Suppressor macrophage treated with lipopolysaccharide for 1 hour (primary cell): ENCODE measurements at regions not wholly inside any gene's neighbourhood (a gene's known extent, or its start where the extent isn't known, plus 50 kb on each side); places are given as distances from the start of the nearest gene placed in this dataset.
"Not testable (repeated sequence)": the region's sequence is repeated elsewhere in the genome, so short reads cannot be mapped to it uniquely, and the experiment has no call there.

Experiments used
- DNase-seq, 3 donors: peaks; one replicate each; pipeline ENCODE4 v3.0.0-alpha.2; 2020 to 2022

DNA sequence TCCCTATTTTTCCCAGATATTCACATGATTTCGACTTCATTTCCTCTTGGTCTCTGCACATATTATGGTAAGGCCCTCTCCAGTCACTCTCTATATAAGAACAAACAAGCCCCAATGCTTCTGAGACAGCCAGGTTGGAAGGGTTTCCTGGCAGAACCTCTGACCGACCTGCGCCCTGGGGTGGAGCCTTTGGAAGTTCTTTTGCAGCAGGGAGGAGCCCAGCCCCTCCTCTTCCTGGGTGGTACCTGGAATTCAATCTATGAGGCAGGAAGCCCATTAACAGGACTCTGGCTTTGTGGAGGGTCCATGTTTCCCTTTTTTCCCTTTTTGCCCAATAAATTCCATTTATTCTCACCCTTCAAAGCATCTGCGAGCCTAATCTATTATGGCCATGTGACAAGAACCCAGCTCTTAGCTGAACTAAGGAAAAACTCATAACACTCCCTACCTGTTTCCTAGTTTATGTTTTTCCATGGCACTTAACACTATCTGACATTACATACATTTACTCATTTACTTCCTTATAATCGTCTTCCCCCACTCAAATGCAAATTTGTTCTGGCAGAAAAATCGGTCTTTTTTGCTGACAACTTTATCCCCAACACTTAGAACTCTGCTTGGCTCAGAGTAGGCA lies 92.5 kb upstream of the FRMD4A start:
- DNase-seq: no peak

DNA sequence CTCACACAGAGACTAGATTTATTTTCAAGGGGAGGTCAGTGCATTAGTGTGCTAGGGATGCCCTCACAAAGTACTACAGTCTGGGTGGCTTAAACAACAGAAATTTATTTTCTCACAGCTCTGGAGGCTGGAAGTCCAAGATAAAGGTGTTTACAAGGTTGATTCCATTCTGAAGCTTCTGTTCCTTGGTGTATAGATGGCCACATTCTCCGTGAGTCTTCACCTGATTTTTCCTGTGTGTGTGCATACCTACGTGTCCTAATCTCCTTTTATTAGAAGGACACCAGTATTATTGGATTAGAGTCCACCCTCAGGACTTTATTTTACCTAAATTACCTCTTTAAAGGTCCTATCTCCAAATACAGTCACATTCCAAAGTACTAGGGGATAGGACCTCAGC lies 91.7 kb upstream of the FRMD4A start:
- DNase-seq: no peak

DNA sequence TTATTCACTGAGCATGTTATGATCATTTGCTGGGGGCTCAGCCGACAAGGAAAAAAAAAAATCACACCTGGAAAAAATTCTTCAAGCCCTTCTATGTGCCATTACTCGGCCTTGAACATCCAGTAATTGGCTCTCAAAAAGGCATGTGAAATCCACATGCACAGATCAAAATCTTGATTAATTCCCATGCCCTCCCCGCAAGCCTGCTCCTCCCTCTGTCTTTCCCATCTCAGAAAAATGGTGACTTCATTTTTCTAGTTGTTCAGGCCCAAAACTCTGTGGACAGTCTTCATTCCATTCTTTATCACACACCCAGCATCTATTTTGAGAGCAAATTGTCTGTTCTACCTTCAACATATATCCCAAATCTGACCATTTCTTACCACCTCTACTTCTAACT lies 91.2 kb upstream of the FRMD4A start:
- no peak for DNase-seq

DNA sequence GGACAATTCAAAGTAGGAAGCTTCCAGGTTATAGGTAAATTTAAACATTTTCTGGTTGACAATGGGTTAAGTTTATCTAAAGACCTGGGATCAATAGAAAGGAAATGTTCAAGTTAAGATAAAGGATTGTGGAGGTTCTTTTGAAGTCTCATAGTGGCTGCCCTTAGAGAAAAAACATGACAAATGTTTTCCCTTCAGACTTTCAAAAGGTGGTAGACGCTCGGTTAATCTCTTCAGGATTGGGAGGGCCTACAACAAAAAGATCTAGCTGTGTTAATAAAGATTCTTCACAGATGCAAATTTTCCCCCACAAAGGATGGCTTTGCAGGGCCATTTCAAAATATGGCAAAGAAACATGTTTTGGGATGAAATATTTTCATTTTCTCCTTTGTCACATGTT lies 86.6 kb upstream of the FRMD4A start:
- DNase-seq: not testable (repeated sequence)

DNA sequence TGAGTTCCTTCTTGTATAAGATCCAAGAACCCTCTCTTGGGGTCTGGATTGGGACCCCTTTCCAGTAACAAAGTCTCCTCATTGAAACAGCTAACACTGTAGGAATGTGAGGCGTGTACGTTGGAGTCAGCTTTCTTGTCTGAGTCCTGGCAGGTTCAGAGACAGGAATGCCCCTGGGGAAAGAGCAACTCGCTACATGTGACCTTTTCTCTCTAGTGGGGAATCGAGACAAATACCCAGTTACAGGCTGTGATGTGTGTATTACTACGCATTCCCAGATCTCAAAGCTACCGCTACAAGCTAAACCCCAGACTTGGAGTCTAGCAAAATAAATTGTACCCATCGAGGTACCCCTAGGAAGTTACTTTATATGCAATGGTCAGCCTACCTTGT lies 85.6 kb upstream of the FRMD4A start:
- no peak for DNase-seq

DNA sequence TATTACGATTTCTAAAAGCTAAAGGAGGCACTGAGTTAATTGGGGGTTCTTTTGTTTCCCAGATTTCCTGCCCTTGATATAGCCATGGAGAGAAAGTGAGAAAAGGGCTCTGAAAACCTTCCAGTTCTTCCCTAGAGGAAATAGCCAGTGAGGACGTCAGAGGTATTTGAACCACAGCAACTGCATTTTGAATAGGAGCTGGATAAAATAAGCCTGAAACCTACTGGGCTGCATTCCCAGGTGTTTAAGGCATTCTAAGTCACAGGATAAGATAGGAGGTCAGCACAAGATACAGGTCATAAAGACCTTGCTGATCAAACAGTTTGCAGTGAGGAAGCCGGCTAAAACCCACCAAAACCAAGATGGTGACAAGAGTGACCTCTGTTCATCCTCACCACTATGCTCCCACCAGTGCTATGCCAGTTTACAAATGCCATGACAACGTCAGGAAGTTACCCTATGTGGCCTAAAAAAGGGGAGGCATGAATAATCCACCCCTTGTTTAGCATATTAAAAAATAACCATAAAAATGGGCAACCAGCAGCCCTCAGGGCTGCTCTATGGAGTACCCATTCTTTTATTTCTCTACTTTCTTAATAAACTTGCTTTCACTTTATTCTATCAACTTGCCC lies 85.1 kb upstream of the FRMD4A start:
- no peak for DNase-seq

DNA sequence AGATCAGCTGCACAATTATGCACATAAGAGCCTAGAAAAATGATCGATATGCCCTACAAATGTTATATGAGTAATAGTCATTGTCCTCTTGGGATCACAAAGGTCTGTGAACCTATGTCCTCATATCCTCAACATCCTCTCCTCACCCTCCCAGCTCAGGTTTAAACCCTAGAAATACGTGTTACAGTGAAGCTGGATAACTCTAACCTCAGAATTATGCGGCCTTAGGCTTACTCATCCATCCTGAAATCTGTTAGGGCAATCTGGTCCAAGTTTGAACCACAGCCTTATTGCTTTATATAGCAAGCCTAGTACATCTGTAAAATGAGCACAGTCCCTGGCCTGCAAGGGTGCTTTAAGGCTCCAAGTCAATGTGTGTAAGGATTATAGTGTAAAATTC lies 84.2 kb upstream of the FRMD4A start:
- no peak for DNase-seq

DNA sequence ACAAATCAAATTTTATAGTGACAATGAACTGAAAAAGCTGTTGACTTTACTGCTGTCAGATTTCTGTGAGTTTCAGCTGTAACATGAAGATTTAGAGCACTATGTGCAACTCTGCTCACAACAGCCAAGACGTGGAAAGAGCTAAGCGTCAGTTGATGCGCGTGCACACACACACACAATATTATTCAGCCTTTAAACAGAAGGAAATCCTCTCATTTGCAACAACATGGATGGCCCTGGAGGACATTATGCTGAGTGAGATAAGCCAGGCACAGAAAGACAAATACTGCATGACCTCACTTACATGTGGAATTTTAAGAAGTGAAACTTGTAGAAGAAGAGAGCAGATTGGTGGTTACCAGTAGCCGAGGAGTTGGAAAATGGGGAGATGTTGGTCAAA lies 82.8 kb upstream of the FRMD4A start:
- peak in 1 of 3 donors; percentile 10 for DNase-seq

DNA sequence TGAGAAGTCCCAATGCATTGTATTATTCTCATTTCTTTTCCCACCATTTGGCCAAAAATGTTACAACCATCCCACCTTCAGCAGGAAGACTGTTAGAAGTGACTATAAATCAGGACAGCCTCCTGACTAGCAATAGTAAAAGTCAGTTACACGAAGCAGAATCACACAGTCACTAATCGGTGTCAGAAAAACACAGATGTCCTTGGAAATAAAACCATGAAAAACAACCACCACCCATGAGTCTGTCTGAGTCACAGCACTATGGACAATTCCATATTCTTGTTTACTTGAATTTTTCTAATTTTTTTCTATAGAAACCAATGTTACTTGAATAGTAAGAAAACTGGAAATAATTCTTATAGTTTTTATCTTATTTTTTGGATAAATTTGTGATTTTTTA lies 81.9 kb upstream of the FRMD4A start:
- DNase-seq: no peak

DNA sequence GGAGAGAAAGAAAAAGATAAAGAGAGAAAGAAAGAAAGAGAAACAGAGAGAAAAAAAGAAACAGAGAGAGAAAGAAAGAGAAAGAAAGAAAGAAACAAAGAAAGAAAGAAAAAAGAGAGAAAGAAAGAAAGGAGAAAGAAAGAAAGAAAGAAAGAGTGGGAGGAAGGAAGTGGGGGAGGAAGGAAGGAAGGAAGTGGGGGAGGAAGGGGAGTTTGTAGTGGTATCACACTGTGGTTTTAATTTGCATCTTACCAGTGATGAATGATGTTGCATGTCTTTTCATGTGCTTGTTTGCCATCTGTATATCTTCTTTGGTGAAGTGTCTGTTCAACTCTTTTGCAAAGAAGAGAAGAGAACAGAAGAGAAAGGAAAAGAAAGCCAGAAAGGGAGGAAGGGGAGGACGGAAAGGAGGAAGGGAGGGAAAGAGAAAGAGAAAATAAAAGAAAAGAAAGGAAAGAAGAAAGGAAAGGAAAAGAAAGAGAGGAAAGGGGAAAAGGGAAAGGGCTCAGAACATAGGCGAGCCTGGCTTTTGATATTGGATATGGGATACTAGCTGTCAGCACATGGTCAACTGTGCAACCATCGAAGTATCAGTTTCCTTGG lies 79.2 kb upstream of the FRMD4A start:
- DNase-seq: no peak

DNA sequence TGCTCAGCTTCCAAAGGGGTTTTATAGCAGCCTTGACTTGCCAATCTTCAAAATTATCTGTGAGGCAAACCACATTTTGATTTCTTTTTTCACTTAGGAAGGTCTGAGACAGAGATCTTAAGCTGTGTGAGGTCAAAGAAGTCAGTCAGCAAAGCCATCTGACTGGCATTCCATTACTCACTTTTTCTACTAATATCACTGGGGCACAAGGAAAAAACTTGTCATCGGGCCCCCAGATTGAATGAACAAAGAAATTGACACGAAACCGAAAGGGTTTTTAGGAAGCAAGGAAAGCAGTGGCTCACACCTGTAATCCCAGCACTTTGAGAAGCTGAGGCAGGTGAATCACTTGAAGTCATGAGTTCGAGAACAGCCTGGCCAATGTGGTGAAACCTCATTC lies 78.5 kb upstream of the FRMD4A start:
- no peak for DNase-seq

DNA sequence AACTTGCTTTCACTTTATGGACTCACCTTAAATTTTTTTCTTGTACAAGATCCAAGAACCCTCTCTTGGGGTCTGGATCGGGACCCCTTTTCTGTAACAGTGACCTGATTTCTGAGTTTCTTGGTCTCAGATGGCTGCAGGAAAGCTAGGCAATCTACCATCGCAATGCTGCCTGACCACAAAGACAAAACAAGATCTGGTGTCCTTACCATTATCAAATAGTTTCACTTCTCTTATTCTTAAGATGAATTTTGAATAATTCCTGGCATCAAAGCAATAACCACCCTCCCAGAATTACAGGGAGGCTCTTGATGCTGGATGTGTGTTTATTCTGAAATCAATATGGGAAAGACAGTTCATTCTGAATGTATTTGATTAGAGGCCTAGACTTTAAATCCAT lies 77.4 kb upstream of the FRMD4A start:
- peak in 1 of 3 donors; percentile 10 for DNase-seq

DNA sequence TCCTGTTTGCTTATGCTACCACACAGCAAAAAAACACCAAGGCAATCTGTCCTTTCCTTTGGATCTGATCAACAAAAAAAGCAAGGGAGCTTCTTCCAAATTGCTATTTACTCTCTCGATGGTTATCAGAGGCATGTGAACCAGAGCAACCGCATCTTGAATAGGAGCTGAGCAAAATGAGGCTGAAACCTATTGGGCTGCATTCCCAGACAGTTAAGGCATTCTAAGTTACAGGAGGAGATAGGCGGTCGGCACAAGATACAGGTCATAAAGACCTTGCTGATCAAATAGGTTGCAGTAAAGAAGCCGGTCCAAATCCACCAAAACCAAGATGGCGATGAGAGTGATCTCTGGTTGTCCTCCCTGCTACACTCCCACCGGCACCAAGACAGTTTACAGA lies 76.8 kb upstream of the FRMD4A start:
- DNase-seq: no peak

DNA sequence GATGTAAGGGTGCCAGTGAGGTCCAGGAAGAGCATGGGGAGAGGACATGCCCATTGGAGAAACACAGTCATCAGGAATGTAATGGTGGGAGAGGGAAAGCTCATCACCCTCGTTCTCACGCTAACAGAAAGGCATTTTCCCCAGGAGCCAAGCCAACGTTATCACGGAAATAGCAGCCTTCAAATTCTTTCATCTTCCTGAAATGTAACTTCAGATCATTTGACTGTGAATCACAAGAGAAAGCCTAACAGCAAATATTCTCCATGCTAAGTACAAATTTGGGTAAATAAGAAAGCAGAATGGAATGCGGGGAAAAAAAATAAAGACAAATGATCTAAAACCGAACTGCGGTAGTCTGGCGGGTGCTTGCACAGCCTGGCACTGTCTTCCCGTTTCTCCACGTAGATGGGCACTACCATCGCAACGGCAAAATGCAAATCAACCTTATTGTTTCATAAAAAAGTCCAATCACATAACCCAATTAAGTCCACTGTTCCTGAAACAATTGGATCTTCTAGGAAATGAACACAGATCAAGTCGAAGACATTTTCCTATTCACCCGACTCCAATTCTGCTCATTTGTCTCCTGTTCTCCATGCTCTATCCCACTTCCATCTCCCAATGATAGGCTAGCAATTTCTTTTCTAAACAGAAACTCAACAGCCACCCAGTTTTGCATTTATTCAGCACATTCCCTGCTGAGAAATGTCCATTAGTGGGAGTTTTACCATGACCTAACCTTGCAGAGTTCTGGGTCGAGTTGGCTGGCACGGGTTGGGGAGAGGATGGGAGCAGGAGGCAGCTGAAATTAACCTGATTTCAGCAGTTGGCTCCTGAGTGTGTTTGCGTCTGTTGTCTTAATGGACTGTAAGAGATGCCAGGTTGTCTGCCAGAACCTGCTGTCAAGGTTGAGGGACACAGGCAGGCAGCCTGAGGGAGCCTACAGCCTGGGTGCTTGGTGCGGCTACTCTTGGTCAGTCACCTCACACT lies 74.6 kb upstream of the FRMD4A start:
- DNase-seq: no peak

DNA sequence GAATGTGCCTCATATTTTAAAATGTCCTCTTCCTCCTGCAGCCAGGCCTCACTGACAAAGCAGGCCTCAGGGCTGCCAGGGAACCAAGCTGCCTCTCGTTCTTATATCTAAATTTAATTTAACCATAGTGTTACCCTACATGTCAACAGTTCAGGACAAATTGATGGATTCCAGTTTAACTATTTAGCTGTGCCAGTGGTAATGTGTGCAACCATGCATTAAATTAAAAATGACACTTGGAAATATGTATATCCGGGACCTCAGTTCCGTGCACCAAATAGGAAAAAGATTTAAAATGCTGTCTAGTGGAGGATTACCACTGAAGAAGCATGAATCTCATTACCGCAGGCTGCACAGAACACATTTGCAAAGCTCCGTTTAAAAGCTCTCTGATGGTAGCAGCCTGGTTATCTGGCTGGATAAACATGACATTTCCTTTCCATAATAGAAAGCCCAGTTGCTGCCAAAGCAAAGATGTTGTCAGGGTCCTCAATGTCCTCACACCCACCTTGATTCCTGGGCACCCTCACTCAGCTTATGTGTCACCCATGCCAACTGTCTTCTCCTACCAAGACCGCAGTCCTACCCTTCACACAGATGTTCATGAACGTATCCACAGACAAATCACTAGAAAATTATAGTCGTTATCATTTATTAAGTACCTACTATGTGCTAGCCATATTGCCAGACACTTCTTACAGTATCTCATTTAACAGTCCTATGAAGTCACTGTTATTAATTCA lies 73.3 kb upstream of the FRMD4A start:
- no peak for DNase-seq

DNA sequence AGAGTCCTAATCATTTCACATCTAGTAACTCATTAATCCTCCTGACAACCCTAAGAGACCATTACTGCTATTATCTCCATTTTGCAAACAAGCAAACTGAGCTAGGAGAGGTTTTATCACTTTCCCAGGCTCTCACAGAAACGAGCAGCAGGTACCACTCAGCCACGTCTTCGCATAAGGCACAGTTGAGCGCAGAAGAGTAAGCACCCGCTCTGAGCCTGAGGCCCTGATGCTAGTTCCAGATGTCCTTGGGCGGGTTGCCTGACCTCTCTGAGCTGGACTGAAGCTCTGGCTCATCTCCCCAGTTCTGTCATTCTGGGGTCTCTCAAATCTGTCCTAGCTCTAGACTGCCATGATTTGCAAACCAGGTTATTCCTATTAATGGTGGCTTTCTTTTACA lies 72.6 kb upstream of the FRMD4A start:
- no peak for DNase-seq

DNA sequence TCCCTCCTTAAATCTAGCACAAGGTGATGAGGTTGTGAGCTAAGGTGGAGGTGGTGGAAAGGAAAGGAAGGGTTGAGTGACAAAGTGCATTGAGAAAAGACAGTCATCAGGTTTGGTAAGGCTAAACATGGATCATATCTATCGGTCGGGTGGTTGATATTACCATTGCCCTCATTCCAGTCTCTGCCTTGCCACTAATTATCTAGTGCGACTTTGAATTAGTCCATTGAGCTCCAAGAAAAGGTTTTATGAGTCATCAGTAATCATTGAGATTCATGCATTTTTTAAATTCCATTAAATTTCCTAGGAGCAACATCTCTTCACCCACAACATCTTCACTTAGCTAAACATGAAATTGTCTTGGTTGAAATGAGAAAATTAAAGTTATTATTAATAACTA lies 68.9 kb upstream of the FRMD4A start:
- DNase-seq: no peak

DNA sequence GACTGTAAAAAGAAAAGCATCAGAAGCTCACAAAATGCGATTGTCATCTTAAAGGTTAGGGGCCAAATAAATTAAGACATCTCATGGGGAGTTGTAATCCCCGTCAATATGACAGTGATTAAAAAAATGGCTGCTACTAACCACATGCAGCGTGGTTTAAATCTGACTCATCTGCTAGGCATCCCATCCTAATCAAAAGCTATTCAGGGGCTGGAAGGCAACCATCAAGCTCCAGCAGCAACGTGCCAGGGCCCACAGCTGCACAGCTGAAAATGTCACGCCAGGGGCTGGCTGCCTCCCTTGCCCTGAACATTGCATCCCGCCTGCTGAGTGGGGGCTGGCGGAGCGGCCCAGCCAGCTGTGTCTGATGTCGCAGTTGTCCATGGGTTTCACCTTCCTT lies 66.3 kb upstream of the FRMD4A start:
- no peak for DNase-seq

DNA sequence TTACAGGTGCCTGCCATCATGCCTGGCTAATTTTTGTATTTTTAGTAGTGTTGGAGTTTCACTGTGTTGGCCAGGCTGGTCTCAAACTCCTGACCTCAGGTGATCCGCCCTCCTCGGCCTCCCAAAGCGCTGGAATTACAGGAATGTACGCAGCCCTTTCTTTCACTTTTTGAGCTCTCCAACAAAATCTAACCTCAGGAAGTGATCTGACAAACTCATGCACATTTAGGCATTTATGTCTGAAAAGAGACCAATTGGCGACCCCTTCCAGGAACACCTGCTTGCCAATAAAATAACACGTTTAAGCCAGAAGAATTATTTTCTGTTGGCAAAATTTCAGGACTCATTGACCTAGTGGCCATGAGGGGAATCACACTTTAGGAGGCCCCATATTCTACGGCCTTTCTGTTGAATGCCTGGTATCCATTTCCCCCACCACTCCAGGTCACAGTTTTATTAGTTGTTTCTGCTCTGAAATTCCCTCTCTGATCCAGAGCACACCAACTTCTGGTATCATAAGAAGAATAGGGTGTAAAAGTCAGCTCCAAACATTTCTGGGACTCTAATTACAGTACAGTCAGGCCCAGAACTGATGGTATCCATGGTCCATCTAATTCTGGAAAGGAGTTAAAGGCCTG lies 65.8 kb upstream of the FRMD4A start:
- DNase-seq: no peak

DNA sequence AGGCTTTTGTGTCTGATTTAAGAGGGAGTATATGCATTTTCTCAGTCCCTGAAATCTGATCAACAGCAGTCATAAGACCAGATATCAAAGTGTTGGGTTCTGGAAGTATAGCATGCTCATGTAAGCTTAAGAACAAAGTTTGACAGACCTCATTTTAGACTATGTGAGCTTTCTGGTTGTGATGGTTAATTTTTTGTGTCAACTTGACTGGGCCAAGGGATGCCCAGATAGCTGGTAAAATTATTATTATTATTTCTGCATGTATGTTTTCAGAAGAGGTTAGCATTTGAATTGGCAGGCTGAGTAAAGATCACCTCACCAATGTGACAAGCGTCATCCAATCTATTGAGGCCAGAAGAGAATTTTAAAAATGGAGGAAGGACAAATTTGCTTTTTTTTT lies 63.5 kb upstream of the FRMD4A start:
- no peak for DNase-seq

DNA sequence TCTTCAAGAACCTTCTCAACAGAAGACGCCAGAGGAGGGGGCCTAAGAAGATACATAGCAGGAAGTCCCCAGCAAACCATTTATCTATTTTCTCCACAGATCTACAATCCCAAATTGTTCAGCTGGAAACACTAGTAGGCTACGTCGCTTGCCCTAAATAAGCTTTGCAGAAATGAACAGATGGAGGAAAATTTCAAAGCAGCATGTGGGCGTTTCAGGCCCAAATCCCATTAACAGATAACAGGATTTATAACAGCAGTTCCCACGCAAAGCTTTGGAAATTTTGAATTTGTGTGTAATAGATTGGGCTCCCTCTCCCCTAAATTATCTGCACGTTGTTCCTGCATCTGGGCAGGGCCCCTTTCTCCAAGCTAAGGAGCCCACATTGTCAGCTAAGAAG lies 60.6 kb upstream of the FRMD4A start:
- DNase-seq: no peak

DNA sequence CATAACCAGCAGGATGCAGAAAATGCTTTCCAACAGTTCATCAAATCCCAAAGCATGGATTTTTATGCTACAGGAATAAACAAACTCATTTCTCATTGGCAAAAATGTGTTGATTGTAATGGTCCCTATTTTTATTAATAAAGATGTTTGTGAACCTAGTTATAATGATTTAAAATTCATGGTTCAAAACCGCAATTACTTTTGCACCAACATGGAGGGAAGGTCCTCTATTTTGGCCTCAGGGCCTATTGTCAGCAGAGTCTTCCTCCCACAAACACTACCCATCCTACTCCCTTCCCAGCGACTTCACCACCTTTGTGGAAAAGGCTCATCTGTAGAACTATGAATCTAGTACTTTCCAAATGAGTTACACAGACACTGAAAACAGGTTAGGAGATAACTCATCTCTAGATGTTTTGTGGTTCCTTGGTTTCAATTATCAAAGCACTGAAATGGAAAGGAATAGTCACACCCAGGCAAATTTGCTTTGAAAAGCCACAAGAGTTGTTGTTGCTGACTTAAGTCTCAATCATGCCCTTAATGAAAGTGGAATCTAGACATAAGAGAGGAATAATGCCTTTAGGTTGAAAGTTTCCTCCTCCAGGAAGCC lies 59.4 kb upstream of the FRMD4A start:
- no peak for DNase-seq
